Panc1 (cell line): ENCODE measurements at regions not wholly inside any gene's neighbourhood (a gene's known extent, or its start where the extent isn't known, plus 50 kb on each side); places are given as distances from the start of the nearest gene placed in this dataset.

Source experiments
- POLR2AphosphoS5 ChIP-seq: IDR thresholded peaks from 2 replicates; pipeline ENCODE4 v1.6.1; 2012; ENCODE audit warnings: mild to moderate bottlenecking, low read depth, low read length, moderate library complexity
- REST ChIP-seq, 2 experiments: IDR thresholded peaks; 2 replicates each; pipeline ENCODE4 v1.6.1; 2011 to 2012; ENCODE audit warnings: low read depth in 2 of 2, control low read depth in 1 of 2, low read length in 1 of 2, mild to moderate bottlenecking in 1 of 2, moderate library complexity in 1 of 2; ENCODE audit not compliant: insufficient read depth in 1 of 2
- SIN3A ChIP-seq: IDR thresholded peaks from 2 replicates; pipeline ENCODE4 v1.6.1; 2012; ENCODE audit warnings: low read depth, mild to moderate bottlenecking, low read length, moderate library complexity, borderline replicate concordance; ENCODE audit not compliant: insufficient read depth
- TCF7L2 ChIP-seq: IDR thresholded peaks from 2 replicates; pipeline ENCODE4 v1.6.1; 2011; ENCODE audit warnings: mild to moderate bottlenecking, low read depth, low read length, inconsistent platforms
- TF ChIP-seq, protein P1 (sequence below): fragments of 450-650 bp; IDR thresholded peaks from 2 replicates; pipeline ENCODE4 v1.5.1; 2017; ENCODE audit warnings: mild to moderate bottlenecking

GRCh38 chr21:25273959-25274358 is 333.3 kb downstream of the MRPL39 start:
- TF ChIP-seq, protein P1, sequence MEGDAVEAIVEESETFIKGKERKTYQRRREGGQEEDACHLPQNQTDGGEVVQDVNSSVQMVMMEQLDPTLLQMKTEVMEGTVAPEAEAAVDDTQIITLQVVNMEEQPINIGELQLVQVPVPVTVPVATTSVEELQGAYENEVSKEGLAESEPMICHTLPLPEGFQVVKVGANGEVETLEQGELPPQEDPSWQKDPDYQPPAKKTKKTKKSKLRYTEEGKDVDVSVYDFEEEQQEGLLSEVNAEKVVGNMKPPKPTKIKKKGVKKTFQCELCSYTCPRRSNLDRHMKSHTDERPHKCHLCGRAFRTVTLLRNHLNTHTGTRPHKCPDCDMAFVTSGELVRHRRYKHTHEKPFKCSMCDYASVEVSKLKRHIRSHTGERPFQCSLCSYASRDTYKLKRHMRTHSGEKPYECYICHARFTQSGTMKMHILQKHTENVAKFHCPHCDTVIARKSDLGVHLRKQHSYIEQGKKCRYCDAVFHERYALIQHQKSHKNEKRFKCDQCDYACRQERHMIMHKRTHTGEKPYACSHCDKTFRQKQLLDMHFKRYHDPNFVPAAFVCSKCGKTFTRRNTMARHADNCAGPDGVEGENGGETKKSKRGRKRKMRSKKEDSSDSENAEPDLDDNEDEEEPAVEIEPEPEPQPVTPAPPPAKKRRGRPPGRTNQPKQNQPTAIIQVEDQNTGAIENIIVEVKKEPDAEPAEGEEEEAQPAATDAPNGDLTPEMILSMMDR: no peak
- no peak for TF ChIP-seq REST (IDR thresholded peaks at IDR 0.05; ENCODE audit: insufficient read depth in 1 of 2, low read depth in 2 of 2, low read length in 1 of 2)
- no peak for TF ChIP-seq TCF7L2
- no peak for TF ChIP-seq POLR2AphosphoS5
- no peak for TF ChIP-seq SIN3A
